ENCODE measurements at regions not wholly inside any gene's neighbourhood (a gene's known extent, or its start where the extent isn't known, plus 50 kb on each side); places are given as distances from the start of the nearest gene placed in this dataset.

- ChIA-PET POLR2A (no interaction called here), CTCF (interaction anchor here (0.6 kb wide), 1 partner anchor 18 kb away, joined by 3 read pairs; no protein-coding TSS in a partner anchor)
- no peaks in the 10 kb centered on the region for H3K27me3 ChIP-seq (ENCODE audit: control insufficient read depth, insufficient read depth, low read length)
Measured at GRCh38 chr11:129590030-129590752, 214.5 kb downstream of the BARX2 start.

GRCh38 chr11:129590753-129591475 is 215.3 kb downstream of the BARX2 start:
- TF ChIP-seq CTCF (IDR thresholded peaks at IDR 0.05; ENCODE audit: insufficient read depth, low read depth, low read length): no peak
- Histone ChIP-seq H3K27me3 (ENCODE audit: control insufficient read depth, insufficient read depth, low read length) (no peaks in the 10 kb centered on the region), H3K4me3 (ENCODE audit: low read depth, low read length) (no peak overlapping the region), H3K36me3 (ENCODE audit: control insufficient read depth, insufficient read depth, low read length) (no peaks in the 10 kb centered on the region)
- DNase-seq (ENCODE audit: low read depth): no peak
- CTCF ChIA-PET: no interaction called here
- POLR2A ChIA-PET: no interaction called here

More at GRCh38 chr11:129590030-129590752, 214.5 kb downstream of the BARX2 start:
- Histone ChIP-seq H3K4me3 (ENCODE audit: low read depth, low read length) (no peak overlapping the region), H3K36me3 (ENCODE audit: control insufficient read depth, insufficient read depth, low read length) (no peaks in the 10 kb centered on the region)
- TF ChIP-seq CTCF (IDR thresholded peaks at IDR 0.05; ENCODE audit: insufficient read depth, low read depth, low read length): no peak
- DNase-seq (ENCODE audit: low read depth): no peak

- Histone ChIP-seq H3K4me3 (ENCODE audit: low read depth, low read length) (no peak overlapping the region), H3K27me3 (ENCODE audit: control insufficient read depth, insufficient read depth, low read length) (no peaks in the 10 kb centered on the region), H3K36me3 (ENCODE audit: control insufficient read depth, insufficient read depth, low read length) (no peaks in the 10 kb centered on the region)
- TF ChIP-seq CTCF (IDR thresholded peaks at IDR 0.05; ENCODE audit: insufficient read depth, low read depth, low read length): no peak
- POLR2A ChIA-PET: no interaction called here
- CTCF ChIA-PET: no interaction called here
- DNase-seq (ENCODE audit: low read depth): no peak
Measured at GRCh38 chr11:129591527-129591926, 215.9 kb downstream of the BARX2 start.

GRCh38 chr11:129592191-129592590 is 216.5 kb downstream of the BARX2 start:
- Histone ChIP-seq H3K36me3 (ENCODE audit: control insufficient read depth, insufficient read depth, low read length) (no peaks in the 10 kb centered on the region), H3K27me3 (ENCODE audit: control insufficient read depth, insufficient read depth, low read length) (no peaks in the 10 kb centered on the region), H3K4me3 (ENCODE audit: low read depth, low read length) (no peak overlapping the region)
- DNase-seq (ENCODE audit: low read depth): no peak
- ChIA-PET POLR2A (no interaction called here), CTCF (no interaction called here)
- no peak for TF ChIP-seq CTCF (IDR thresholded peaks at IDR 0.05; ENCODE audit: insufficient read depth, low read depth, low read length)

GRCh38 chr11:129593098-129593497 is 217.4 kb downstream of the BARX2 start:
- H3K4me3 ChIP-seq (ENCODE audit: low read depth, low read length): no peak overlapping the region
- H3K27me3 ChIP-seq (ENCODE audit: control insufficient read depth, insufficient read depth, low read length): no peaks in the 10 kb centered on the region
- TF ChIP-seq CTCF (IDR thresholded peaks at IDR 0.05; ENCODE audit: insufficient read depth, low read depth, low read length): no peak
- DNase-seq (ENCODE audit: low read depth): no peak
- H3K36me3 ChIP-seq (ENCODE audit: control insufficient read depth, insufficient read depth, low read length): no peaks in the 10 kb centered on the region
- ChIA-PET CTCF (no interaction called here), POLR2A (no interaction called here)

Data from BJ (cell line).